GM10266 (cell line): ENCODE measurements at regions not wholly inside any gene's neighbourhood (a gene's known extent, or its start where the extent isn't known, plus 50 kb on each side); places are given as distances from the start of the nearest gene placed in this dataset.

Source experiments
- DNase-seq: peaks from one replicate; pipeline ENCODE4 v3.0.0; 2012; ENCODE audit errors: extremely low spot score
- CTCF ChIP-seq: IDR thresholded peaks from 2 replicates; pipeline ENCODE4 v1.5.1; 2012; ENCODE audit warnings: mild to moderate bottlenecking, low read depth; ENCODE audit not compliant: control insufficient read depth, insufficient read depth; ENCODE audit errors: missing control alignments

DNA sequence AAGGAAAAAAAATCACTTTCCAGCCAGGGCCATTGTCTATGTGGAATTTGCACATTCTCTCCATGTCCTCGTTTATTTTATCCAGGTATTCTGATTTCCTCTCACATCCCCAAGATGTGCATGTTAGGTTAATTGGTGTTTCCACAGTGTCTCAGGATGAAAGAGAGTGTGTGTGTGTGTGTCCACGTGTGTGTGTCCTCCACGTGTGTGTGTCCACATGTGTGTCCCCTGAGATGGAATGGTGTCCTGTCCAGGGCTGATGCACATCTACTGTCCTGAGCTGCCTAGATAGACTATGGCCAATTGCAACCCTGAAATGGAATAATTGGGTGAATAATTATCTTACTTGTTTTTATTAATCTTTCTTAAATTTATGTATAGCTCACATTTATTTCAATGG, 2436.5 kb downstream of the PCDH9 start:
- no peak for DNase-seq
- no peak for TF ChIP-seq CTCF

GRCh38 chr13:64793131-64793530, 2437.0 kb downstream of the PCDH9 start:
- DNase-seq = no peak
- TF ChIP-seq CTCF = no peak

- TF ChIP-seq CTCF = no peak
- no peak for DNase-seq
Measured at GRCh38 chr13:64791373-64791772, 2438.8 kb downstream of the PCDH9 start.

DNA sequence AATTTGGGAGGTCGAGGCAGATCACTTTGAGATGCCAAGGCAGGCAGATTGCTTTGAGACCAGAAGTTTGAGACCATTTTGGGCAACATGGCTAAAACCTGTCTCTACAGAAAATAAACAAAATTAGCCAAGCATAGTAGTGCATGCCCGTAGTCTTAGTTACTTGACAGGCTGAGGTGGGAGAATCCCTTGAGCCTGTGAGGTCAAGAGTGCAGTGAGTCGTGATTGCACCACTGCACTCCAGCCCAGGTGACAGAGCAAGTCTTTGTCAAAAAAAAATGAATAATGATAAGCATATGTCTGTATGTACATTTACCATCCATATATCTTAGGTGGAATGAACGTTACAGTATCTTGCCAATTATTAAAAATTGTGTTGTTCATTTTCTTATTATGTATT, 2447.7 kb downstream of the PCDH9 start:
- DNase-seq = no peak
- TF ChIP-seq CTCF = no peak

GRCh38 chr13:64778002-64778401, 2452.1 kb downstream of the PCDH9 start:
- no peak for TF ChIP-seq CTCF
- DNase-seq = no peak

- TF ChIP-seq CTCF = no peak
- DNase-seq = no peak
Measured at GRCh38 chr13:64774915-64775314, 2455.2 kb downstream of the PCDH9 start.

- no peak for TF ChIP-seq CTCF
- no peak for DNase-seq
Measured at GRCh38 chr13:64770743-64771142, 2459.4 kb downstream of the PCDH9 start.
